Endothelial cell of umbilical vein (primary cell): ENCODE measurements at regions not wholly inside any gene's neighbourhood (a gene's known extent, or its start where the extent isn't known, plus 50 kb on each side); places are given as distances from the start of the nearest gene placed in this dataset.

Experiments
- BruUV-seq: library from RNA; stranded (reverse); fragments of 400-500 nt; replicated peaks from 2 replicates; lab custom pipeline; 2021; lab: Mats Ljungman, UMichigan
- CTCF ChIA-PET: fragments of 300-600, 350-600 bp; sonication (Branson Sonifier 250); formaldehyde crosslinking; loops from one replicate; lab custom pipeline; 2021; ENCODE audit warnings: antibody characterized with exemption, inconsistent platforms; lab: Charles Lee
- POLR2A ChIA-PET: fragments of 300-600, 350-600 bp; sonication (Branson Sonifier 250); formaldehyde crosslinking; loops from one replicate; lab custom pipeline; 2021; ENCODE audit warnings: antibody characterized with exemption, inconsistent platforms; lab: Charles Lee
- DNase-seq: peaks from one replicate; pipeline ENCODE4 v3.0.0-alpha.2; 2011; ENCODE audit warnings: low read depth, low spot score
- FAIRE-seq: peaks from 2 replicates; lab custom pipeline; 2011; peaks lifted over from hg19 to GRCh38; lab: Jason Lieb, UNC
- H2AFZ ChIP-seq: 2 replicates; pipeline ENCODE4 v1.6.0; 2012; ENCODE audit warnings: low read depth, low read length, control low read depth, inconsistent platforms
- H3K27ac ChIP-seq: 2 replicates; pipeline ENCODE4 v1.5.1; 2011; ENCODE audit warnings: low read depth, mild to moderate bottlenecking, control low read depth, low read length, moderate library complexity; ENCODE audit not compliant: insufficient read depth
- H3K27me3 ChIP-seq, 2 experiments: 2 replicates each; pipeline versions ENCODE4 v1.6.0 to v1.6.1; 2011; ENCODE audit warnings: low read length in 2 of 2, mixed read lengths in 1 of 2; ENCODE audit not compliant: control insufficient read depth in 2 of 2, insufficient read depth in 2 of 2
- H3K36me3 ChIP-seq, 2 experiments: 2 replicates in 1 of 2; 3 replicates in 1 of 2; pipeline ENCODE4 v1.5.1; 2011; ENCODE audit warnings: low read length in 2 of 2, mild to moderate bottlenecking in 1 of 2, moderate library complexity in 1 of 2; ENCODE audit not compliant: control insufficient read depth in 2 of 2, insufficient read depth in 2 of 2; ENCODE audit errors: extremely low read depth in 1 of 2
- H3K4me1 ChIP-seq: 3 replicates; pipeline ENCODE4 v1.5.1; 2011; ENCODE audit warnings: mild to moderate bottlenecking, low read length; ENCODE audit not compliant: control insufficient read depth, insufficient read depth; ENCODE audit errors: extremely low read depth
- H3K4me2 ChIP-seq: 2 replicates; pipeline ENCODE4 v1.6.1; 2011; ENCODE audit warnings: low read length, control low read depth, mixed read lengths; ENCODE audit not compliant: insufficient read depth
- H3K4me3 ChIP-seq, 3 experiments: fragments of 200-600 bp in 1 of 3; sonication (generic), shearing (Covaris generic) in 1 of 3; replicated peaks in 1 of 3; 2 replicates each; pipeline ENCODE4 v1.5.1; 2011 to 2016; ENCODE audit warnings: control low read depth in 3 of 3, low read length in 3 of 3, mild to moderate bottlenecking in 2 of 3, inconsistent platforms in 1 of 3, low read depth in 1 of 3, moderate library complexity in 1 of 3; ENCODE audit not compliant: insufficient read depth in 1 of 3
- H3K79me2 ChIP-seq: 2 replicates; pipeline ENCODE4 v1.6.0; 2012; ENCODE audit warnings: low read length, inconsistent platforms; ENCODE audit not compliant: control insufficient read depth, insufficient read depth
- H3K9ac ChIP-seq: replicated peaks from 2 replicates; pipeline ENCODE3; 2011; ENCODE audit warnings: low read length, control low read depth; ENCODE audit not compliant: insufficient read depth; ENCODE audit errors: extremely low read depth
- H3K9me1 ChIP-seq: replicated peaks from 3 replicates; pipeline ENCODE4 v1.6.0; 2011; ENCODE audit warnings: mild to moderate bottlenecking, low read length; ENCODE audit not compliant: control insufficient read depth, insufficient read depth; ENCODE audit errors: extremely low read depth
- H3K9me3 ChIP-seq: replicated peaks from 2 replicates; pipeline ENCODE4 v1.5.1; 2012; ENCODE audit warnings: low read length, inconsistent platforms; ENCODE audit not compliant: control insufficient read depth, insufficient read depth
- H4K20me1 ChIP-seq: replicated peaks from 2 replicates; pipeline ENCODE3; 2011; ENCODE audit warnings: mild to moderate bottlenecking, low read length; ENCODE audit not compliant: control insufficient read depth, insufficient read depth; ENCODE audit errors: extremely low read depth
- CTCF ChIP-seq, 2 donors: IDR thresholded peaks; 1 replicate in 1 of 2; 2 replicates in 1 of 2; pipeline ENCODE4 v1.5.1; 2011; ENCODE audit warnings: low read length in 2 of 2, mild to moderate bottlenecking in 2 of 2, moderate library complexity in 2 of 2, control low read depth in 1 of 2, inconsistent platforms in 1 of 2, low read depth in 1 of 2; ENCODE audit not compliant: insufficient read depth in 1 of 2; ENCODE audit errors: extremely low read depth in 1 of 2
- EZH2 ChIP-seq: IDR thresholded peaks from 2 replicates; pipeline ENCODE4 v1.6.1; 2012; ENCODE audit warnings: borderline replicate concordance, low read depth, mild to moderate bottlenecking, moderate library complexity, low read length, inconsistent platforms; ENCODE audit not compliant: severe bottlenecking
- FOS ChIP-seq: IDR thresholded peaks from 2 replicates; pipeline ENCODE4 v1.6.1; 2011; ENCODE audit warnings: mild to moderate bottlenecking, low read length, moderate library complexity, borderline replicate concordance; ENCODE audit not compliant: insufficient read depth
- GATA2 ChIP-seq: IDR thresholded peaks from 2 replicates; pipeline ENCODE4 v1.7.0; 2011; ENCODE audit warnings: low read depth, mild to moderate bottlenecking, moderate library complexity, mixed read lengths, low read length; ENCODE audit not compliant: insufficient read length, insufficient read depth
- JUN ChIP-seq: IDR thresholded peaks from 2 replicates; pipeline ENCODE4 v1.6.1; 2011; ENCODE audit warnings: borderline replicate concordance, low read depth; ENCODE audit not compliant: insufficient read length, insufficient read depth
- MAX ChIP-seq: IDR thresholded peaks from 2 replicates; pipeline ENCODE4 v1.6.1; 2011; ENCODE audit not compliant: insufficient read depth, insufficient read length
- MYC ChIP-seq: IDR thresholded peaks from one replicate; pipeline ENCODE4 v1.6.1; 2011; ENCODE audit warnings: mild to moderate bottlenecking, low read depth, low read length
- POLR2A ChIP-seq: IDR thresholded peaks from 2 replicates; pipeline ENCODE4 v1.6.1; 2012; ENCODE audit warnings: low read depth, mild to moderate bottlenecking, control low read depth, low read length
- POLR2AphosphoS5 ChIP-seq: IDR thresholded peaks from 2 replicates; pipeline ENCODE4 v1.6.1; 2012; ENCODE audit warnings: low read depth, mild to moderate bottlenecking, control low read depth, low read length, moderate library complexity; ENCODE audit not compliant: insufficient read depth
- dilution Hi-C: fragments of 300-500 bp; cut with MboI; formaldehyde crosslinking; loops from one replicate; pipeline ENCODE4 v1.15.0; 2019; ENCODE audit warnings: low sequenced_read_pairs; ENCODE audit not compliant: extremely low pct_ligation_motif_present
- intact Hi-C: fragments of 100-400 bp; cut with micrococcal nuclease; formaldehyde crosslinking; loops from one replicate; pipeline ENCODE4 v1.10.0; 2022

- Histone ChIP-seq H4K20me1 (no peaks in the 10 kb centered on the region), H3K27me3 (peaks cover 0 to 1% of the 10 kb centered on the region in 2 experiments), H3K9me1 (no peaks in the 10 kb centered on the region), H3K4me1 (no peaks in the 10 kb centered on the region), H3K9ac (no peak overlapping the region), H2AFZ (no peak overlapping the region), H3K79me2 (no peaks in the 10 kb centered on the region), H3K9me3 (no peaks in the 10 kb centered on the region), H3K27ac (no peak overlapping the region), H3K4me3 (no peak overlapping the region), H3K4me2 (no peak overlapping the region), H3K36me3 (no peaks in the 10 kb centered on the region)
- ChIA-PET POLR2A (no interaction called here), CTCF (no interaction called here)
- no peak for DNase-seq
- no peak for FAIRE-seq
- intact Hi-C loops (no loop called here), dilution Hi-C loops (no loop called here)
- TF ChIP-seq MAX = no peak
- no peak for TF ChIP-seq MYC
- no peak for TF ChIP-seq CTCF (IDR thresholded peaks at IDR 0.05; ENCODE audit: extremely low read depth in 1 of 2, insufficient read depth in 1 of 2, low read depth in 1 of 2, low read length in 2 of 2)
- TF ChIP-seq FOS = no peak
- TF ChIP-seq JUN = no peak
- TF ChIP-seq GATA2 = no peak
- TF ChIP-seq EZH2 = no peak
- TF ChIP-seq POLR2A = no peak
- TF ChIP-seq POLR2AphosphoS5 = no peak
- no TSS peak for BruUV-seq
Observed at GRCh38 chr11:27898166-27898565, 197.9 kb upstream of the BDNF start.
